ENCODE measurements at regions not wholly inside any gene's neighbourhood (a gene's known extent, or its start where the extent isn't known, plus 50 kb on each side); places are given as distances from the start of the nearest gene placed in this dataset.

- Histone ChIP-seq H4K20me1 (ENCODE audit: insufficient read depth, low read depth, low read length) (no peaks in the 10 kb centered on the region), H3K9ac (ENCODE audit: low read length) (no peak overlapping the region), H3K9me3 (ENCODE audit: low read length) (no peaks in the 10 kb centered on the region), H3K27ac (ENCODE audit: low read length) (no peak overlapping the region), H3K79me2 (ENCODE audit: low read length) (no peaks in the 10 kb centered on the region), H3K4me1 (ENCODE audit: low read length) (no peaks in the 10 kb centered on the region), H2AFZ (ENCODE audit: low read length) (no peak overlapping the region), H3K4me3 (ENCODE audit: low read length) (no peak overlapping the region), H3K27me3 (ENCODE audit: low read length) (no peaks in the 10 kb centered on the region), H3K4me2 (ENCODE audit: low read depth, low read length, poor library complexity, severe bottlenecking) (no peak overlapping the region), H3K9me2 (replicated peaks; ENCODE audit: insufficient read depth, low read length) (no peaks in the 10 kb centered on the region), H3K36me3 (ENCODE audit: insufficient read depth, low read length) (no peaks in the 10 kb centered on the region)
- no peak for DNase-seq
Measured at GRCh38 chr11:122210367-122210997, 94.5 kb upstream of the BLID start.

GRCh38 chr11:122209619-122210366, 93.8 kb upstream of the BLID start:
- H3K27ac ChIP-seq (ENCODE audit: low read length), result no peak overlapping the region
- no peak for DNase-seq
- no peaks in the 10 kb centered on the region for H3K9me2 ChIP-seq (replicated peaks; ENCODE audit: insufficient read depth, low read length)
- H3K27me3 ChIP-seq (ENCODE audit: low read length), result no peaks in the 10 kb centered on the region
- H3K9ac ChIP-seq (ENCODE audit: low read length), result no peak overlapping the region
- no peaks in the 10 kb centered on the region for H3K79me2 ChIP-seq (ENCODE audit: low read length)
- H3K4me2 ChIP-seq (ENCODE audit: low read depth, low read length, poor library complexity, severe bottlenecking), result no peak overlapping the region
- no peak overlapping the region for H2AFZ ChIP-seq (ENCODE audit: low read length)
- H4K20me1 ChIP-seq (ENCODE audit: insufficient read depth, low read depth, low read length), result no peaks in the 10 kb centered on the region
- no peaks in the 10 kb centered on the region for H3K4me1 ChIP-seq (ENCODE audit: low read length)
- no peak overlapping the region for H3K4me3 ChIP-seq (ENCODE audit: low read length)
- no peaks in the 10 kb centered on the region for H3K9me3 ChIP-seq (ENCODE audit: low read length)
- H3K36me3 ChIP-seq (ENCODE audit: insufficient read depth, low read length), result no peaks in the 10 kb centered on the region

- Histone ChIP-seq H3K27me3 (ENCODE audit: low read length) (no peaks in the 10 kb centered on the region), H3K4me2 (ENCODE audit: low read depth, low read length, poor library complexity, severe bottlenecking) (no peak overlapping the region), H3K27ac (ENCODE audit: low read length) (no peak overlapping the region)
Measured at GRCh38 chr11:122207921-122208764, 92.1 kb upstream of the BLID start.

GRCh38 chr11:122207505-122207904, 91.5 kb upstream of the BLID start:
- H2AFZ ChIP-seq (ENCODE audit: low read length), result no peak overlapping the region
- no peaks in the 10 kb centered on the region for H3K9me2 ChIP-seq (replicated peaks; ENCODE audit: insufficient read depth, low read length)
- no peak overlapping the region for H3K9ac ChIP-seq (ENCODE audit: low read length)
- no peaks in the 10 kb centered on the region for H3K9me3 ChIP-seq (ENCODE audit: low read length)
- no peaks in the 10 kb centered on the region for H3K36me3 ChIP-seq (ENCODE audit: insufficient read depth, low read length)
- no peak overlapping the region for H3K27ac ChIP-seq (ENCODE audit: low read length)
- no peaks in the 10 kb centered on the region for H3K27me3 ChIP-seq (ENCODE audit: low read length)
- no peaks in the 10 kb centered on the region for H3K4me1 ChIP-seq (ENCODE audit: low read length)
- DNase-seq, result no peak
- no peak overlapping the region for H3K4me2 ChIP-seq (ENCODE audit: low read depth, low read length, poor library complexity, severe bottlenecking)
- no peaks in the 10 kb centered on the region for H3K79me2 ChIP-seq (ENCODE audit: low read length)
- H3K4me3 ChIP-seq (ENCODE audit: low read length), result no peak overlapping the region
- H4K20me1 ChIP-seq (ENCODE audit: insufficient read depth, low read depth, low read length), result no peaks in the 10 kb centered on the region

More at GRCh38 chr11:122207921-122208764, 92.1 kb upstream of the BLID start:
- Histone ChIP-seq H3K9me2 (replicated peaks; ENCODE audit: insufficient read depth, low read length) (no peaks in the 10 kb centered on the region), H3K9me3 (ENCODE audit: low read length) (no peaks in the 10 kb centered on the region), H3K4me3 (ENCODE audit: low read length) (no peak overlapping the region), H3K9ac (ENCODE audit: low read length) (no peak overlapping the region), H3K36me3 (ENCODE audit: insufficient read depth, low read length) (no peaks in the 10 kb centered on the region), H3K4me1 (ENCODE audit: low read length) (no peaks in the 10 kb centered on the region), H3K79me2 (ENCODE audit: low read length) (no peaks in the 10 kb centered on the region), H4K20me1 (ENCODE audit: insufficient read depth, low read depth, low read length) (no peaks in the 10 kb centered on the region), H2AFZ (ENCODE audit: low read length) (no peak overlapping the region)
- no peak for DNase-seq

- no peaks in the 10 kb centered on the region for H4K20me1 ChIP-seq (ENCODE audit: insufficient read depth, low read depth, low read length)
Measured at GRCh38 chr11:122205036-122205435, 89.0 kb upstream of the BLID start.

GRCh38 chr11:122204206-122204605, 88.2 kb upstream of the BLID start:
- no peaks in the 10 kb centered on the region for H3K9me3 ChIP-seq (ENCODE audit: low read length)
- H3K4me2 ChIP-seq (ENCODE audit: low read depth, low read length, poor library complexity, severe bottlenecking), result no peak overlapping the region
- H3K79me2 ChIP-seq (ENCODE audit: low read length), result no peaks in the 10 kb centered on the region
- no peak for DNase-seq
- H3K36me3 ChIP-seq (ENCODE audit: insufficient read depth, low read length), result no peaks in the 10 kb centered on the region
- H3K9me2 ChIP-seq (replicated peaks; ENCODE audit: insufficient read depth, low read length), result no peaks in the 10 kb centered on the region
- no peak overlapping the region for H3K9ac ChIP-seq (ENCODE audit: low read length)
- H4K20me1 ChIP-seq (ENCODE audit: insufficient read depth, low read depth, low read length), result no peaks in the 10 kb centered on the region
- no peaks in the 10 kb centered on the region for H3K27me3 ChIP-seq (ENCODE audit: low read length)
- no peaks in the 10 kb centered on the region for H3K4me1 ChIP-seq (ENCODE audit: low read length)
- no peak overlapping the region for H2AFZ ChIP-seq (ENCODE audit: low read length)
- H3K27ac ChIP-seq (ENCODE audit: low read length), result no peak overlapping the region
- no peak overlapping the region for H3K4me3 ChIP-seq (ENCODE audit: low read length)

More at GRCh38 chr11:122205036-122205435, 89.0 kb upstream of the BLID start:
- no peak overlapping the region for H3K4me3 ChIP-seq (ENCODE audit: low read length)
- H3K9me2 ChIP-seq (replicated peaks; ENCODE audit: insufficient read depth, low read length), result no peaks in the 10 kb centered on the region
- DNase-seq, result no peak
- H3K79me2 ChIP-seq (ENCODE audit: low read length), result no peaks in the 10 kb centered on the region
- no peak overlapping the region for H3K27ac ChIP-seq (ENCODE audit: low read length)
- H3K27me3 ChIP-seq (ENCODE audit: low read length), result no peaks in the 10 kb centered on the region
- H2AFZ ChIP-seq (ENCODE audit: low read length), result no peak overlapping the region
- no peak overlapping the region for H3K4me2 ChIP-seq (ENCODE audit: low read depth, low read length, poor library complexity, severe bottlenecking)
- no peaks in the 10 kb centered on the region for H3K36me3 ChIP-seq (ENCODE audit: insufficient read depth, low read length)
- H3K4me1 ChIP-seq (ENCODE audit: low read length), result no peaks in the 10 kb centered on the region
- H3K9me3 ChIP-seq (ENCODE audit: low read length), result no peaks in the 10 kb centered on the region
- no peak overlapping the region for H3K9ac ChIP-seq (ENCODE audit: low read length)

GRCh38 chr11:122202951-122203456, 87.0 kb upstream of the BLID start:
- H2AFZ ChIP-seq (ENCODE audit: low read length), result no peak overlapping the region
- DNase-seq, result peak; percentile 52
- no peaks in the 10 kb centered on the region for H3K9me2 ChIP-seq (replicated peaks; ENCODE audit: insufficient read depth, low read length)
- no peak overlapping the region for H3K9ac ChIP-seq (ENCODE audit: low read length)
- H3K36me3 ChIP-seq (ENCODE audit: insufficient read depth, low read length), result no peaks in the 10 kb centered on the region
- H3K4me3 ChIP-seq (ENCODE audit: low read length), result no peak overlapping the region
- H3K4me1 ChIP-seq (ENCODE audit: low read length), result no peaks in the 10 kb centered on the region
- H3K27ac ChIP-seq (ENCODE audit: low read length), result no peak overlapping the region
- no peaks in the 10 kb centered on the region for H3K79me2 ChIP-seq (ENCODE audit: low read length)
- H3K4me2 ChIP-seq (ENCODE audit: low read depth, low read length, poor library complexity, severe bottlenecking), result no peak overlapping the region
- H3K9me3 ChIP-seq (ENCODE audit: low read length), result no peaks in the 10 kb centered on the region
- H4K20me1 ChIP-seq (ENCODE audit: insufficient read depth, low read depth, low read length), result no peaks in the 10 kb centered on the region
- no peaks in the 10 kb centered on the region for H3K27me3 ChIP-seq (ENCODE audit: low read length)

Measured in Karpas-422 (cell line).